GM23248 (cell line): ENCODE measurements at regions not wholly inside any gene's neighbourhood (a gene's known extent, or its start where the extent isn't known, plus 50 kb on each side); places are given as distances from the start of the nearest gene placed in this dataset.

Experiments
- DNase-seq: peaks from one replicate; pipeline ENCODE4 v3.0.0-alpha.2; 2015
- H2AFZ ChIP-seq: fragments of 200-600 bp; sonication (generic); 2 replicates; pipeline ENCODE4 v1.6.1; 2016; ENCODE audit warnings: antibody characterized with exemption
- H3F3A ChIP-seq: fragments of 200-600 bp; sonication (generic); 2 replicates; pipeline ENCODE4 v1.6.1; 2016; ENCODE audit warnings: mild to moderate bottlenecking, antibody characterized with exemption, mixed run types; ENCODE audit not compliant: insufficient read depth
- H3K27ac ChIP-seq: fragments of 200-600 bp; sonication (generic); 2 replicates; pipeline ENCODE4 v1.5.1; 2016; ENCODE audit warnings: mild to moderate bottlenecking
- H3K27me3 ChIP-seq: fragments of 200-600 bp; sonication (generic); replicated peaks from 2 replicates; pipeline ENCODE4 v1.6.1; 2016; ENCODE audit warnings: mild to moderate bottlenecking; ENCODE audit not compliant: insufficient read depth
- H3K36me3 ChIP-seq: fragments of 200-600 bp; sonication (generic); 2 replicates; pipeline ENCODE4 v1.6.1; 2016; ENCODE audit warnings: low read depth, mild to moderate bottlenecking
- H3K4me1 ChIP-seq: fragments of 200-600 bp; sonication (generic); 2 replicates; pipeline ENCODE4 v1.6.1; 2016; ENCODE audit warnings: mild to moderate bottlenecking; ENCODE audit not compliant: insufficient read depth
- H3K4me2 ChIP-seq: fragments of 200-600 bp; sonication (generic); one replicate; pipeline ENCODE4 v1.6.1; 2016; ENCODE audit warnings: mild to moderate bottlenecking; ENCODE audit not compliant: unreplicated experiment
- H3K4me3 ChIP-seq: fragments of 200-600 bp; sonication (generic); 2 replicates; pipeline ENCODE4 v1.5.1; 2016; ENCODE audit warnings: mild to moderate bottlenecking
- H3K79me2 ChIP-seq: fragments of 200-600 bp; sonication (generic); 2 replicates; pipeline ENCODE4 v1.6.1; 2016; ENCODE audit warnings: mild to moderate bottlenecking; ENCODE audit not compliant: insufficient read depth
- H3K9ac ChIP-seq: fragments of 200-600 bp; sonication (generic); 2 replicates; pipeline ENCODE4 v1.6.1; 2016; ENCODE audit warnings: mild to moderate bottlenecking
- H3K9me2 ChIP-seq: fragments of 200-600 bp; sonication (generic); 2 replicates; pipeline ENCODE4 v1.6.1; 2016; ENCODE audit warnings: mixed run types, mild to moderate bottlenecking, moderate library complexity; ENCODE audit not compliant: insufficient read depth
- H3K9me3 ChIP-seq: fragments of 200-600 bp; sonication (generic); one replicate; pipeline ENCODE4 v1.6.1; 2017; ENCODE audit warnings: low read depth
- H4K20me1 ChIP-seq: fragments of 200-600 bp; sonication (generic); 2 replicates; pipeline ENCODE4 v1.6.0; 2016; ENCODE audit not compliant: insufficient read depth
- EZH2 ChIP-seq: fragments of 200-600 bp; sonication (generic); IDR thresholded peaks from 2 replicates; pipeline ENCODE4 v1.6.1; 2018; ENCODE audit warnings: antibody characterized with exemption, mild to moderate bottlenecking; ENCODE audit not compliant: insufficient read depth, poor library complexity, severe bottlenecking
- EZH2phosphoT487 ChIP-seq: fragments of 200-600 bp; sonication (generic); IDR thresholded peaks from 2 replicates; pipeline ENCODE4 v1.6.1; 2018; ENCODE audit warnings: antibody characterized with exemption, moderate library complexity, mild to moderate bottlenecking, low read depth; ENCODE audit not compliant: insufficient read depth
- WGBS, 2 experiments: methylation state at CpG; one replicate each; pipeline ENCODE4 v1.1.6; 2015 to 2017; ENCODE audit warnings: low lambda C conversion rate in 2 of 2, low coverage in 1 of 2; ENCODE audit errors: missing lambda C conversion rate in 2 of 2; 5-methylcytosine and 5-hydroxymethylcytosine counted together
- in situ Hi-C: fragments of 300-500 bp; cut with MboI; formaldehyde crosslinking; loops from 2 replicates; pipeline ENCODE4 v1.15.0; 2020

GRCh38 chr2:41026613-41027012 lies 574.7 kb upstream of the SLC8A1 start:
- Histone ChIP-seq H3K4me1 (no peaks in the 10 kb centered on the region), H2AFZ (no peak overlapping the region), H3K4me3 (no peak overlapping the region), H3K27ac (no peak overlapping the region), H3F3A (no peaks in the 10 kb centered on the region), H3K9me2 (no peaks in the 10 kb centered on the region), H3K9me3 (no peaks in the 10 kb centered on the region), H3K79me2 (no peaks in the 10 kb centered on the region), H3K9ac (no peak overlapping the region), H3K27me3 (no peaks in the 10 kb centered on the region), H3K36me3 (no peaks in the 10 kb centered on the region), H4K20me1 (no peaks in the 10 kb centered on the region), H3K4me2 (no peak overlapping the region)
- no peak for DNase-seq
- TF ChIP-seq EZH2 (no peak), EZH2phosphoT487 (no peak)
- WGBS, 2 experiments: 32 to 60% methylated on average over 1 of the region's 1 CpG
- in situ Hi-C loops: no loop called here

- no peak overlapping the region for H3K4me3 ChIP-seq
- no peaks in the 10 kb centered on the region for H4K20me1 ChIP-seq
- H3K9me3 ChIP-seq: no peaks in the 10 kb centered on the region
- no peaks in the 10 kb centered on the region for H3K79me2 ChIP-seq
- H3K36me3 ChIP-seq: no peaks in the 10 kb centered on the region
- WGBS, 2 experiments: 38 to 54% methylated on average over 3 of the region's 3 CpGs
- TF ChIP-seq EZH2phosphoT487 (no peak), EZH2 (no peak)
- H3K9ac ChIP-seq: no peak overlapping the region
- in situ Hi-C loops: no loop called here
- no peak for DNase-seq
- no peak overlapping the region for H3K4me2 ChIP-seq
- no peaks in the 10 kb centered on the region for H3K27me3 ChIP-seq
- no peak overlapping the region for H2AFZ ChIP-seq
- no peak overlapping the region for H3K27ac ChIP-seq
- no peaks in the 10 kb centered on the region for H3F3A ChIP-seq
- no peaks in the 10 kb centered on the region for H3K9me2 ChIP-seq
- H3K4me1 ChIP-seq: no peaks in the 10 kb centered on the region
Measured at GRCh38 chr2:41027095-41027494, 575.2 kb upstream of the SLC8A1 start.

GRCh38 chr2:41031282-41031681 lies 579.4 kb upstream of the SLC8A1 start:
- Histone ChIP-seq H3K4me3 (no peak overlapping the region), H3K79me2 (no peaks in the 10 kb centered on the region), H3K9me2 (no peaks in the 10 kb centered on the region), H3K9me3 (no peaks in the 10 kb centered on the region), H3F3A (no peaks in the 10 kb centered on the region), H3K27me3 (no peaks in the 10 kb centered on the region), H3K4me2 (no peak overlapping the region), H3K27ac (no peak overlapping the region), H2AFZ (no peak overlapping the region), H3K4me1 (no peaks in the 10 kb centered on the region), H3K36me3 (no peaks in the 10 kb centered on the region), H3K9ac (no peak overlapping the region), H4K20me1 (no peaks in the 10 kb centered on the region)
- in situ Hi-C loops: no loop called here
- TF ChIP-seq EZH2 (no peak), EZH2phosphoT487 (no peak)
- no peak for DNase-seq

- H2AFZ ChIP-seq: no peak overlapping the region
- TF ChIP-seq EZH2 (no peak), EZH2phosphoT487 (no peak)
- H3F3A ChIP-seq: no peaks in the 10 kb centered on the region
- H3K4me1 ChIP-seq: no peaks in the 10 kb centered on the region
- no peak overlapping the region for H3K9ac ChIP-seq
- whole genome bisulfite sequencing, 2 experiments: 35 to 40% methylated on average over 4 of the region's 4 CpGs
- H3K9me2 ChIP-seq: no peaks in the 10 kb centered on the region
- no peak overlapping the region for H3K4me3 ChIP-seq
- in situ Hi-C loops: no loop called here
- H3K27ac ChIP-seq: no peak overlapping the region
- no peak for DNase-seq
- no peaks in the 10 kb centered on the region for H3K27me3 ChIP-seq
- no peaks in the 10 kb centered on the region for H3K9me3 ChIP-seq
- no peaks in the 10 kb centered on the region for H3K36me3 ChIP-seq
- H3K79me2 ChIP-seq: no peaks in the 10 kb centered on the region
- no peak overlapping the region for H3K4me2 ChIP-seq
- H4K20me1 ChIP-seq: no peaks in the 10 kb centered on the region
Measured at GRCh38 chr2:41032715-41033114, 580.8 kb upstream of the SLC8A1 start.

GRCh38 chr2:41033127-41033526 lies 581.2 kb upstream of the SLC8A1 start:
- Histone ChIP-seq H3K27ac (no peak overlapping the region), H3K79me2 (no peaks in the 10 kb centered on the region), H2AFZ (no peak overlapping the region), H4K20me1 (no peaks in the 10 kb centered on the region), H3K9me3 (no peaks in the 10 kb centered on the region), H3K27me3 (no peaks in the 10 kb centered on the region), H3K36me3 (no peaks in the 10 kb centered on the region), H3K9me2 (no peaks in the 10 kb centered on the region), H3K4me3 (no peak overlapping the region), H3F3A (no peaks in the 10 kb centered on the region), H3K4me1 (no peaks in the 10 kb centered on the region), H3K4me2 (no peak overlapping the region), H3K9ac (no peak overlapping the region)
- no peak for TF ChIP-seq EZH2phosphoT487
- 47 to 50% methylated on average over 6 of the region's 6 CpGs for WGBS, 2 experiments
- no peak for DNase-seq
- in situ Hi-C loops: no loop called here
